HG02610 (cell line): ENCODE measurements at regions not wholly inside any gene's neighbourhood (a gene's known extent, or its start where the extent isn't known, plus 50 kb on each side); places are given as distances from the start of the nearest gene placed in this dataset.
"Not testable (repeated sequence)": the region's sequence is repeated elsewhere in the genome, so short reads cannot be mapped to it uniquely, and the experiment has no call there.

ENCODE experiments used
- ATAC-seq: cut with Tn5 transposase; IDR thresholded peaks from one replicate; pipeline ENCODE4 v1.9.1; 2021; ENCODE audit warnings: mild to moderate bottlenecking, moderate library complexity; ENCODE audit not compliant: unreplicated experiment

- ATAC-seq = not testable (repeated sequence)
These were observed 352.3 kb downstream of the C12orf75 start for GRCh38 chr12:105682821-105683220.

GRCh38 chr12:105683836-105684235 lies 353.3 kb downstream of the C12orf75 start:
- not testable (repeated sequence) for ATAC-seq

- ATAC-seq = no peak
These were observed 367.6 kb downstream of the C12orf75 start for GRCh38 chr12:105698075-105698474.

- ATAC-seq = no peak
These were observed 368.7 kb downstream of the C12orf75 start for GRCh38 chr12:105699209-105699608.

GRCh38 chr12:105704787-105705186 lies 374.3 kb downstream of the C12orf75 start:
- ATAC-seq = no peak

- no peak for ATAC-seq
These were observed 374.7 kb downstream of the C12orf75 start for GRCh38 chr12:105705235-105705634.

GRCh38 chr12:105705765-105706164 lies 375.3 kb downstream of the C12orf75 start:
- ATAC-seq = no peak

- ATAC-seq = no peak
These were observed 376.0 kb downstream of the C12orf75 start for GRCh38 chr12:105706321-105706972.

GRCh38 chr12:105706973-105707334 lies 376.5 kb downstream of the C12orf75 start:
- no peak for ATAC-seq

GRCh38 chr12:105713606-105714305 lies 383.3 kb downstream of the C12orf75 start:
- ATAC-seq = no peak

GRCh38 chr12:105716621-105717020 lies 386.1 kb downstream of the C12orf75 start:
- no peak for ATAC-seq

- ATAC-seq = peak; percentile 79
These were observed 390.7 kb downstream of the C12orf75 start for GRCh38 chr12:105721051-105721825.

GRCh38 chr12:105721891-105722290 lies 391.4 kb downstream of the C12orf75 start:
- peak; percentile 36 for ATAC-seq

GRCh38 chr12:105723066-105723465 lies 392.6 kb downstream of the C12orf75 start:
- no peak for ATAC-seq

GRCh38 chr12:105723494-105723893 lies 393.0 kb downstream of the C12orf75 start:
- ATAC-seq = no peak

GRCh38 chr12:105724641-105725040 lies 394.1 kb downstream of the C12orf75 start:
- no peak for ATAC-seq

GRCh38 chr12:105725054-105725453 lies 394.6 kb downstream of the C12orf75 start:
- no peak for ATAC-seq

- no peak for ATAC-seq
These were observed 398.8 kb downstream of the C12orf75 start for GRCh38 chr12:105729181-105729771.

- no peak for ATAC-seq
These were observed 399.4 kb downstream of the C12orf75 start for GRCh38 chr12:105729926-105730325.

- ATAC-seq = no peak
These were observed 403.1 kb downstream of the C12orf75 start for GRCh38 chr12:105733579-105733978.

- no peak for ATAC-seq
These were observed 402.3 kb downstream of the NUAK1 start for GRCh38 chr12:105736498-105736897.
